ENCODE measurements at regions not wholly inside any gene's neighbourhood (a gene's known extent, or its start where the extent isn't known, plus 50 kb on each side); places are given as distances from the start of the nearest gene placed in this dataset.

DNA sequence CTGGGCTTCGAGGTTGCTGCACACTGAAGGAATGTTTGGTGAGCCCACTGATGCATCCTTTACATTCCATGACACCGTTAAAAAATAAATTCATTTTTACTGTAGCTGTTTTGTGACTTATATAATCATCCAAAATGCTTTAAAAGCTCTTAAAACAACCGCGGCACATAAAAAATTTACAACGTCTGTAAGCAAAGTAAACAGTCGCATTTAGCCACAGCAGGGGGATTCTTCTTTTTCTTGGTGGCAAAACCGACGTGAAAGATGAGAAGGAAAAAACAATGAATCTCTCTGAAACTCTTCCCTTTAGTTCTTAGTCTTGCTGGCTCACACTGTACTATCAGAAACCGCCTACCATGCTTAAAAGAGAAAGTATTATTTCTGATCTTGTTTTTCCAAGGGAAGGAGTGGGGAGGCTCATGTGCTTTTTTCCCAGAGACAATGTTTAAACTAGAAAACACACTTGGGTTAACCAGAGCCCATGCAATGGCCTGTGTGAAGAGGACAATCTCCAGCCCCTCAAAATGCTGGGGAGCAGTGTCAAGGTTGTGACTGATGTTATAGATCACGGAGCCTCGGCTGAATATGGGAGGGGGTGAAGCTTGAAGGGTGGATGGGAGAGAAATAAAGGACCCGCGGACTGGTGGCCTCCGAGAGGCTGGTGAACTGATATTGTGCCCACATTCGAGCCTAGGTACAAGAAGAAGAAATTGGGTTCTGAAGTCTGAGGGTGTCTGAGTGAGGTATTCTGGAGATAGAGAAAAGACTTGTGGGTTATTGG is 91.1 kb downstream of the IRF8 start:
- DNase-seq (ENCODE audit: low spot score) (no peak), FAIRE-seq (no peak)

DNA sequence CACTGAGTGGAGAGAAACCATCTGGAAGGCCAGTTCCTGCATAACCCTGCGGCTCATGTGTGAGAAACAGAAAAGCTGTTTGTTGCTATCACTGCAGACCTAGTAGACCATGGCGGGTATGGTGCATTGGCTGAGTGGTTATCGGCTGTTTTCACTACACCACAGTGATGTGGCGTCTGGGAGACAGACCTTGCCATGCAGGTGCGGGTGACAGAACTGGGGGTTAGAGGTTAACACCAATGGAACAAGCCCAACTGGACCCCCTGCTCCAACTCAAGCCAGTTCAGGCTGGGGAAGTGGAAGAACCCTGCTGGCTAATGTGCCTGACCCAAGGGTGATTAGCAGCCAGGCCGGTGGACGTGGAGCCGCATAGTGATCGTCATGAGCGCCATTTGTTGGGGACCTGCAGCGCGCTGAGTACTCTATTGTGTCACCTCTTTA is 91.9 kb downstream of the IRF8 start:
- no peak for DNase-seq (ENCODE audit: low spot score)
- no peak for FAIRE-seq

DNA sequence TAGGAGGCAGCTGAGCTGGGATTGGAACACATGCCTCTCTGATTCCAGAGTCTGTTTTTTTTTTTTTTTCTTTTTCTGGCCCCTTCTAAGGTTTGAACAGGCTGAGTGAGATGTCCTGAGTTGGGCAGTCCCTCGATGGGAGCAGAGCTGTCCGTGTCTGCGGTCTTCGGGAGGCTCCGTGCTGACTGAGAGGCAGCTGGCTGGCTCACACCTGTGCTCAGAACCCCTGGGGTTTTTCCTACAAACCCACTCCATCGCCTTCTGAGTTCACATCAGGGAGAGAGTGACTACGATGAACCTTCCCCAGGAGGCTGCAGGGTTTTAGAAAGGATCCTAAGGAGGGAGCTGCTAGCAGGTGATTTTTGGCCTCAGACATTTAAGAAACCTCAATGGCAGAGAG is 92.5 kb downstream of the IRF8 start:
- FAIRE-seq, result no peak
- no peak for DNase-seq (ENCODE audit: low spot score)

DNA sequence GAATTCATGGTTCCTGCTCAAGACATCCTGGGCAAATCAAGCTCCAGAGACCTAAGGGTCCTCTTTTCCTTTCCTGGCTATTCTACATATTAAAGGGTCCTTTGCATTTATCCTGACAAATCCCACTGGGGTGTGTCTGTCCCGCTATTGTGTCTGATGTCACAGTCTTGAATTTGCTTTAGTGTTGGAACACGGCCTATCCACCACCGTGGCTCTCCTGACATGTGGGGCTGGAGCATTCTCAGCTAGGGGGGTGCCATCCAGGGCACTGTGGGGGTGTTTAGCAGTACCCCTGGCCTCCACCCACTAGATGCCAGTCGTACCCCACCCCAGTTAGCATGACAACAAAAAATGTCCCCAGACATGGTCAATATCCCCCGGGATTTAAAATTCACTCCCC is 92.9 kb downstream of the IRF8 start:
- DNase-seq (ENCODE audit: low spot score), result no peak
- FAIRE-seq, result no peak

DNA sequence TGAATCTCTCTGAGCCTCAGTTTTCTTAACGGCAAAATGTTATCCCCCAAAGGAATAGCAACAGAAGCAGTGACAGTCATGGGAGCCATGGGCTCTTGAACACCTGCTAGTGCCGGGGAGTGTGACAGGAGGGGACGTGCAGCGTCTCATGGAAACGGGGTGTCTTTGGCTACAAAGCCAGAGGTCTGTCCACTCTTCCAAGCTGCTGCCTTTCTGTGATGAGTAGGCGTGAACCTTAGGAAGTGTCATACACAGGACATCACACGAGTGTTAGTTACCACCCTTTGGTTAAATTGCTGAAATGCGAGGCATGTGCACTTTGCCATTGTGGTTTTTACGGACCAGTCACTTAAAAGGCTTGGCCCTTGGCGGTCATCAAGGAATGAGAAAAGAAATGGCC is 93.4 kb downstream of the IRF8 start:
- peak; percentile 58 for FAIRE-seq
- DNase-seq (ENCODE audit: low spot score), result no peak

DNA sequence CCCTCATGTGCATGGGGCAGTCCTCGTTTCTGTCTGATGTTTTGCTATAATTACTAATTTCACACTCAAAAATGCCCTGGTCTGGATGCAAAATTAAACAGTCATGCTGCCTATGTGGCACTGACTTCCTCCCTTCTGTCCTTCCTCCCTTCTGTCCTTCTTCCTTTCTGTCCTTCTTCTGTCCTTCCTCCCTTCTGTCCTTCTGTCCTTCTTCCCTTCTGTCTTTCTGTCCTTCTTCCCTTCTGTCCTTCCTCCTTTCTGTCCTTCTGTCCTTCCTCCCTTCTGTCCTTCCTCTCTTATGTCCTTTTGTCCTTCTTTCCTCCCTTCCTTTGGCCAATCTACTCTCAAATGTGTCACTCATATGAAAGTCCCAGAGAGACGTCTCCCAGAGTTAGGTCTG is 93.8 kb downstream of the IRF8 start:
- FAIRE-seq (no peak), DNase-seq (ENCODE audit: low spot score) (no peak)

DNA sequence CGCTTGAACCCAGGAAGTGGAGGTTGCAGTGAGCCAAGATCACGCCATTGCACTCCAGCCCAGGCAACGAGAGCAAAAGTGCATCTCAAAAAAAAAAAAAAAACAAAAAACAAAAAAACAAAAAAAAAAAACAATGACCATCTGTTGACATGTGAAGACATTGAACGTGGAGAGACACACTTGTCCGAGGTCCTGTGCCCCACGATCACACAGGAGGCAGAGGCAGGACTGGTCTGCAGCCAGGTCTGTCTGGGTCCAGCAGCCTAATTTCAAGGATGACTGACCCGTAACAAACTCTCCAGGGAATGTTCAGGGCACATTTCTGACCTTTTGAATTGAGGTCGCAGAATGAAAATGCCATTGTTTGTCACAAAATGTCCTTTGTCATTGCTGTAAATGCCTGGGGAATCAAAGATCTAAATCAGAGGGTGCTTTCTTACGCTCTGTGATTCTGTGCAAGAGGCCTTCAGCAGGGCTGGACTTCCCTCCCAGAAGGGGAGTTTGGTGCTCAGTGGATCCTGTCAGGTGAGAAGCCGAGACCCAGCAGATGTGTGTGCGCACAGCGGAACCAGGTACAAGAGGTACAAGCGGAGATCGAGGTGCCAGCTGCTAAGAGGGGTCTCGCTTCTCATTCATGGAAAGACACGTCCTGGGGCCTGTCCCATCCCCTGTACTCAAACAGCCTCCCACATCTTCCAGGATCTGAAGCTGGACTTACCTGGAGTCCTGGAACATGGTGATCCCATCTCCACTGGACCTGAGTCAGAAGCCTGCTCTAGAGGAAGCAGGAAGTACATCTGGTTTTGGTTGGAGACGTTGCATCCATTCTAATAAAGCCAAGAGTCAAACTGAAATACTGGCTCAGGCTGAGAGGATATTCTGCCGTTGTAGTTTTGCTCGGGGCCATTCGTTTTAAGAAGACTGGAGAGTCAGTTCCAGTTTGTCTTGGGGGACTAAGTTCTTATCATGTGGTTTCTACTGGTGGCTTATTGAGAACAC is 95.8 kb downstream of the IRF8 start:
- no peak for DNase-seq (ENCODE audit: low spot score)
- no peak for FAIRE-seq

DNA sequence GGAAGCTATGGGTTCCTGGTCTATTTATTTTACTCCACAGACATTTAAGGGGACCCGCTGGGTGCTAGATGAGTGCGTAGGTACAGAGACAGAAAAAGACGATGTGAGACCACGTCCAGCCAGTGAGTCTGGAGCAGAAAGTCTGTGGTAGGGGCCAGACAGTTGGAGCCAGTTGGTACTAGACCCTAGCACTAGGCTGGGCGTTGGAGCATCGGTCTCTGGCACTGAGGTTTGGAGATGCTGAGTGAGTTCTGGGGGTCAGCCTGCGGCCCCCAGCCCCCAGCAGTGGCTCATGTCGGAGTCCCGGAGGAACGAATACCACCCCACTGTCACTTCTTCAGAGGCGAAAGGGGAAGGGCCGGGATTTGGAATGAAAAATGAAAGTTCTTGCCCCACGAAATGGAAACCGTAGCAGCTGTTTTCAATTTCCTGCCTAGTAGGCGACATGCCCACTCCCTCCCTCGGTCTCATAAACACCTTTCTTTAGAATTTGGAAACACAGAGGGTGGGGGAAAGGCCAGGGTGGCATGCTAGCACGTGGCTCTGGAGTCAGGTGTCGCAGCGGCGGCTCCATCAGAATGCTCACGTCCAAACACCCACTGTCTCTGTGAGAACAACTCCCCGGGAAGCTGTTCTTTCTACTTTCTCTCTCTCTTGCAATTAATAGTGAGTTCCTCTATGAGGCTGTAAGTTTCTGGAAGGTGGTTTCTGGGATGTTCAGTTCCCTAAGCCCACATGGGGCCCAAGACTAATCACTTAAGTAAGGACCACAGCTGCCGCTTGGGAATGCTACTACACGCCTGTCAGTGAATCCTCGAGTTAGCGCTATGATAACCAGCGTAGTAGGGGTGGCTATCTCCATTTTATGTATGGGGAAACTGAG is 96.8 kb downstream of the IRF8 start:
- FAIRE-seq (no peak), DNase-seq (ENCODE audit: low spot score) (no peak)

DNA sequence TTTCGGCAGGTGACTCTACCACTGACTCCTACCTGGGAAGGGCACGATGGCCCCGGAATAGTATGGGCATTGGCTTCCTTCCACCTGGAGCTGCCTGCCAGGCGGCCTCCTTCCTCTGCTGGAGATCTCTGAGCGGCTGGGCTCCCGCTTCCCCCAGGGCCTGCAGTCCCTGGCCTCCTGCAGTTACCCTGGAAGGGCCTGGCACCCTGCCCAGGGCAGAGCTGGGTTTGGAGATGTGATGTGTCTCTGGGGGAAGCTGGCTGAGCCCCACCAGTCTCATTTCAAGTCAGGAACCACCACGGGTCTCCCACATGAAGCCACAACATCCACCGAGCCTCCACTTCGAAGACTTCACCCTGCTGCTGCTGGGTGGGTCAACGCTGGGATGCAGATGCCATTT is 97.9 kb downstream of the IRF8 start:
- FAIRE-seq (no peak), DNase-seq (ENCODE audit: low spot score) (no peak)

DNA sequence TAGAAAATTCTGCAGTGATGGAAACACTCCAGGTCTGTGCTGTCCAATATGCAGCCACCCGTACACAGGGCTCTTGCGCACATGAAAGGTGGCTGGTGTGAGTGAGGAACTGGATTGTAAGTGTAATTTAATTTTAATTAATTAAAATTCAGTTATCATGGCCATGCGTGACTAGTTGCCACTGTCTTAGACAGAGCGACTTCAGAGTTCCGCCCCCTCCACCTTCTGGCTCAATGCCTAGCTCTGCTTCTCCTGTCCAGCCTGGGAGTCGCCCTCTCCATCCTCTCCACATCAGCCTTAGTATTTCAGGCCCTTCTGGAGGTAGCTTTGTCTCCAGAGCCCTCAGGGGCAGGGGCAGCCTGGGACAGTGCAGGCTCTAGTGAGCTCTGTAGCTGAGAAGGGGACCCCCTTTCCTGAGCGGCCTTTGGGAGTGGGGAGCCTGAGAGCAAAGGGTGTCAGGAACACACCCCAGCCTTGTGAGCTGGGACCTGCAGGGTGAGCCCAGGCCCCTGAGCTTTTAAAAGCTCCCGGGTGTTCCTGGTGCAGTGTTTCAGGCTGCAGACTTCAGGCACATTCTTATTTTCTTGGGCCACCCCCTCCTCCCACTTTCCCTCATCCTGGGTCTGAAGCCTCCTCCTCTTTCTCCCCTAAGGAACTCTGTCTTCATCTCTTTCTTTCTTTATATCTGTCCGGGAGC is 99.4 kb downstream of the IRF8 start:
- FAIRE-seq, result no peak
- DNase-seq (ENCODE audit: low spot score), result no peak

DNA sequence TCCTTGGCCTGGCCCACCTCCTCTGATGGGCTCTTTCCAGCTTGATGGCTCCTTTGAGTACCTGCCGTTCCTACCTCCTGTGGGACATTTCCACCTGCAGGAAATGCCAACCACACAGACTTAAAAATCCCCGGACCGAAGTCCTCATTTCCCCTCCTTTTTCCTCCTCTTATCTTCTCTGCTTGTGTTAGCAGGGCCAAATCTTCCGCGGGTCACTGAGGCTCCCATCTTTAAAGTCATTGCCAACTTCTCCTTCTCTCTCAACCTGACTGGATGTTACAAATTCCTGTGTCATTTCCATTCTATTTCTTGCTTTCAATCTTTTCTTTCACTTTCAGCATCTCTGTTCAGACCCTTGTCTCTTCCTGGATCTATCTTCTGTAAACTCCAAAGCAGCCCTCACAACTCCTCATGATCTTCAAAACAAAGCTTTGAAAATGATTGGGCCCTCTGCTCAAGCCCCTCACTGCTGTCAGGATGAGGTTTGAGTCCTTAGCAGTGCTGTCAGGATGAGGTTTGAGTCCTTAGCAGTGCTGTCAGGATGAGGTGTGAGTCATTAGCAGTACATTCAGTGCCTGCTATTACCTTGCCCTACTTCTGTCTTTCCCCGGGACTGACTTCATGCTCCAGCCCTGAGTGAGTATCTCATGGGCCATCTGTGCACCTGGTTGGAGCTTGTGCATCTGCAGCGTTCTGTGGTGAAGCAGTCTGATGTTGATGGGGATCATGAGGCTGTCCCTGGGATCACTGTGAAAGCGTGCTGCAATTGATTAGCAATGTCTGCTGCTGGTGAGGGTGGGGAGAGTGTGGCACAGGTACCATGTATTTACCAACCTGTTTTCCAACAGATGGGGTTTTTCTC is 100.1 kb downstream of the IRF8 start:
- FAIRE-seq (peak; percentile 42), DNase-seq (ENCODE audit: low spot score) (no peak)

DNA sequence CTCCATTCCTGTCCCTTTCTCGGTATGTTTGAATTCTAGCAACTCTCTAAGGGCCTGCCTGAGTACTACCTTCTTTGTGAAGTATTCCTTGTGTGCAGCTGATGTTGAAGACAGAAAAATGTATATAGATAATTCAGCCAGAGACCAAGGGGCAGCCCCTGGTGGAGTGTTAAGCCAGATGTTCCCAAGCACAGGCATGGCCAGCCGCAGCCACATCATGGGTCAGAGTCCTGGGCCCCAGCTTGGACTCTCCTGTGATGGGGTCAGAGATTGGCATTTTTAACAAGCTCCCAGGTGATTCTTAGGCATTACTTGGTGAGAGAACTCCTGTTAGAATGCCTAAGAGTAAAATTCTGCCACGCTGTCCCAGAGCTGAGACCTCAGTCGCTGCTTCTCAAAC is 100.8 kb downstream of the IRF8 start:
- FAIRE-seq (no peak), DNase-seq (ENCODE audit: low spot score) (no peak)

DNA sequence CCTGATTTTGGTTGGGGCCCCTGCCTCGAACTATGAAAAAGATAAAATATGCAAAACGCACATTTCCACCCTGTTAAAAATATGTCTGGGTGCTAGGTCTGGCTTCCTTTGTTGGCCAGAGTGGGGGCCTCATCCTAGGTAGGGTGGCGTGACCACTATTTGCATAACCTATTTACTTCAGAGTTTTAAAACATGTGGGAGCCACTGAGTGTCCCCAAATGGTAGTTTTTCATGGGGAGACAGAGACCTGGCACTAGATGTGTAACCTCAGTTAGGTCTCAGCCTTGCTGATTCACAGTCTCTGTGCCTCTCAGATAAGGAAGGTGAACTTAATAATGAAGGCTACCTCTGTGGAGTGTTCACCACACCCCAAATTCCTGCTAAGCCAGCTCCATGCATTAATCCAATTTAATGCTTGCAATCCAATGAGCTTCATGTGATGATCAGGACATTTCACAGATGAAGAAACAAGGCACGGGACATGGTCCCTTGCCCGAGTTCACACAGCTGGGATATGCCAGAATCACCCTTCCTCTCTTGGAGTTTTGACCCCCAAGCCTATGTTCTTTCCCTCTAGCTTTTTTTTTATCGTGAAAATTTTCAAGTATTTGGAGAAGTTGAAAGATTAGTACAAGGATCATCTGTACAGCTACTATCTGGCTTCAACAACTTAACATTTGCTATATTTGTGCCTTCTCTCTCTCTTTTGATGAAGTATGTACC is 103.4 kb downstream of the IRF8 start:
- no peak for FAIRE-seq

DNA sequence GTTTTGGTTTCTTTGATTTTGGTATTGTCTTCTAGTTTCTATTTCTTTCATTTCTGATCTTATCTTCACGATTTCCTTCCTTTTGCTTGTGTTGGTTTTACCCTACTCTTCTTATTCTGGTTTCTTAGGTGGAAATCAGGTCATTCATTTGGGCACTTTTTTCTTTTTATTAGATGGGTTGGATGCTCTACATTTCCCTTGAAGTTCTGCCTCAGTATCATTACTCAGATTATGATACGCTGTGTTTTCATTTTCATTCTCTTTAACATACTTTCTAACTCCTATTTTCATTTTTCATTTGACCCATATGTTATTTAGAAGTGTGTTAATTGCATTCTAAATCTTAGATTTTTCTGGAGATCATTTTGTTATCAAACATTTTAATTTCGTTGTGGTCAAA is 108.6 kb downstream of the IRF8 start:
- FAIRE-seq (no peak), DNase-seq (ENCODE audit: low spot score) (no peak)

More for the DNA sequence above, 103.4 kb downstream of the IRF8 start:
- no peak for DNase-seq (ENCODE audit: low spot score)

DNA sequence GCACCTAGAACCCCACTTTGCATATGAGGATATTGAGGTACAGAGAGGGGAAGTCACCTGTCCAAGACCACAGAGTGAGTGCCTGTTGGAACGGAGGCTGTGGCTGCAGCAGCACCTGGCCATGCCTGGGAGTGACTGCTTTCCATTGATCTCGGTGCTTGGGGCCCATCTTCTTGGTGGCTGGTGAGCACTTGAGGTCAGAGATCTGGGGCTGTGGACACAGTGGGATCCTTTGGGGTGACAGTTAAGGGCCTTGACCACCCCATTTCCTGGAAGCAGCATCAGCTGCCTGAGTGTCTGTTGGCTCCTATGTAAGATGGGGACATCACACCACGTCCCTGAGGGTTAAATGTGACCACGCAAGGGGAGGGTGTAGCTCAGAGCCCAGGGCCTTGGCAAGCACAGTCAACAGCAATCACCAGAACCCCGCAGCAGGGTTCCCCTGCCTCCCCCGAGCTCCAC is 111.7 kb downstream of the IRF8 start:
- DNase-seq (ENCODE audit: low spot score), result no peak
- no peak for FAIRE-seq

DNA sequence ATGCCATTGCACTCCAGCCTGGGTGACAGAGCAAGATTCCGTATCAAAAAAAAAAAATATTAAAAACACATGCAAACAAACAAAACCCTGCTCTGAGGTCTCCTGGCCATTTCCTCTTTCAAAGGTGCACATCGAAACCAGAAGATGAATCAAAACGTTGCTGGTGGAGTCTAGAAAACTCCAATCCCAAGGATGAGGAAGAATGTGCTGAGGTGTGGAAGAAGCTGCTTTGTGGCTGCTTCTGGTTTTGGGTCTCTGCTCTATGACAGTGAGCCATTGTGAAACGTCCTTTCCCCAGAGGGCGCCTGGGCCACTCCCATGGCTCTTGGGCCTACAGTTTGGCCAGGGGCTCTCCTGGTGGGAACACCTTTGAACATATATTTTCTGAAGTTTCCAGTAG is 112.6 kb downstream of the IRF8 start:
- no peak for FAIRE-seq
- DNase-seq (ENCODE audit: low spot score), result no peak

DNA sequence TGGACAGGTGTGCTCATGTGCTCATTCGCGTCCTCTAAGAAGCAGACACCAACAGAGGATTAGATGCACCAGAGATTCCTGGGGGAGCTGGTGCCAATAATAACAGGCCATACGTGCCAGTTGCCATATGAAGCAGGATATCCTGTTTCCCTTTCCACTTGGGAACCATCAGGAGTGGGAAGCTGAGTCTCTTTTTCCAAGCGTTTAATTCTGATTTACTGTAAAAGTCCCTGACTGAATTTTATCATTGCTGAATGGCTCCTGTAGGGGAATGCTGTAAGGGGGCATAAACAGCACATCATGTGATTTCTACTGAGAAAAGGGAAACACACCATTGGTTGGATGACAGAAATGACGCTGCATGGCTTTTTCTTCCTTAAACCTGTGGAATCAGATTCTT is 113.3 kb downstream of the IRF8 start:
- no peak for DNase-seq (ENCODE audit: low spot score)
- no peak for FAIRE-seq

DNA sequence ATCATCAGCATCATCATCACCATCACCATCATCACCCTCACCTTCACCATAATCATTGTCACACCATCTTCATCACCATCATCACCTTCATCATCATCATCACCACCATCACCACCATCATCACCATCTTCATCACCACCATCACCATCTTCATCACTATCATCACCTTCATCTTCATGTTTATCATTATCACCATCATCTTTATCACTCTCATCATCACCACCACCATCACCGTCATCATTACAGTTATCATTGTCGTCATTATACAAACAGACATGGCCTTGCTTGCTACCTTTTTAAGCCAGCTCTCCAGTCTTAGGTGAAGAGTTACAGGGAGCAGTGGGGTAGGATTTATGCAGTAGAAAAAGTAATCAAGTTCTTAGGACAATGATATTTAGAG is 114.9 kb downstream of the IRF8 start:
- DNase-seq (ENCODE audit: low spot score) (no peak), FAIRE-seq (peak; percentile 93)

DNA sequence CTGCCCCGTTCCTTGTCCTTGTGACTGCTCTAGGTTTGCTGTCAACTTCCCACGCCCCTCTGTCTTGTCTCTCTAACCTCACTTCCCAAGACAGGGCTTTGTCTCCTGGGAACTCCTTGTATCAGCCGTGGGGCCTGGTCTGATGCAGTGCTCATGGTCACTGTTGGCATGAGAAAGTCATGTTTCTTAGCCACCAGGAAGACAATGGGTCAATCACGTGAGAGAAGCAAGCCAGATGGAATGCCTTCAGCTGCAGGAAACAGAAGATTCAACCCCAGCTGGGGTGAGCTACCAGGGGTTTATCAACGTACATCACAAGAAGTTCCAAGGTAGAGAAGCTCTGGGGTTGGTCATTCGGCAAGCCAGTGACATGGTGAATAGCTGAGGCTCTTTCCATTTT is 116.6 kb downstream of the IRF8 start:
- no peak for FAIRE-seq
- no peak for DNase-seq (ENCODE audit: low spot score)
